GM18508 (cell line): ENCODE measurements at regions not wholly inside any gene's neighbourhood (a gene's known extent, or its start where the extent isn't known, plus 50 kb on each side); places are given as distances from the start of the nearest gene placed in this dataset.
"Not testable (repeated sequence)": the region's sequence is repeated elsewhere in the genome, so short reads cannot be mapped to it uniquely, and the experiment has no call there.

Source experiments
- ATAC-seq: cut with Tn5 transposase; IDR thresholded peaks from one replicate; pipeline ENCODE4 v1.9.1; 2021; ENCODE audit warnings: moderate number of reproducible peaks; ENCODE audit not compliant: insufficient read depth, unreplicated experiment

DNA sequence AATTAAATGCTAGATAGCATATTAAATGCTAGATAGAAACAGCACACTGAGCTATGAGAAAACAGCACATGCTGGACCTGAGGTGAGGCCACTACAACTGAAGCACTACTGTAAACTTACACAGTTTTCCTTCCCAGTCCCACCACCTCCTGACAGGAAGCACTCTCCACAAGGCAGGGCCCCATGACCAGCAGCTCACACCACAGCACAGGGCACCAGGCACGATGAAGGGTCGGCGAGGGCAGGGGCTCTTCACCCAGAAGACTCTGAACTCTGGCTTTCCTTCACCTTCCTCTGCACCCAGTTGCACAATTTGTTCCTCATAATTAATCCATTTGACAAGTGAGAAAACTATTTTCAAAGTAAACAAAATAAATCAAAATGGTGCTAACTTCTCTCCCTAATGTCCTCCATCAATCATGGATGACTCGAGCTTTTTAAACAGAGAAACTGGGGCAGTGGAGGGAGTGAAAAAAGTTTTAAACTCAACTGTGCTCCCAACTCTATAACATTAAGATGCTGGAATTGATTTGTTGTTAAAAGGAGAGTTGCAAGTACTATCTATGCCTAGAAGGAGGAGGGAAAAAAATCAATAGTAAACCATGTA lies 568.7 kb downstream of the UQCRFS1 start:
- ATAC-seq = no peak

DNA sequence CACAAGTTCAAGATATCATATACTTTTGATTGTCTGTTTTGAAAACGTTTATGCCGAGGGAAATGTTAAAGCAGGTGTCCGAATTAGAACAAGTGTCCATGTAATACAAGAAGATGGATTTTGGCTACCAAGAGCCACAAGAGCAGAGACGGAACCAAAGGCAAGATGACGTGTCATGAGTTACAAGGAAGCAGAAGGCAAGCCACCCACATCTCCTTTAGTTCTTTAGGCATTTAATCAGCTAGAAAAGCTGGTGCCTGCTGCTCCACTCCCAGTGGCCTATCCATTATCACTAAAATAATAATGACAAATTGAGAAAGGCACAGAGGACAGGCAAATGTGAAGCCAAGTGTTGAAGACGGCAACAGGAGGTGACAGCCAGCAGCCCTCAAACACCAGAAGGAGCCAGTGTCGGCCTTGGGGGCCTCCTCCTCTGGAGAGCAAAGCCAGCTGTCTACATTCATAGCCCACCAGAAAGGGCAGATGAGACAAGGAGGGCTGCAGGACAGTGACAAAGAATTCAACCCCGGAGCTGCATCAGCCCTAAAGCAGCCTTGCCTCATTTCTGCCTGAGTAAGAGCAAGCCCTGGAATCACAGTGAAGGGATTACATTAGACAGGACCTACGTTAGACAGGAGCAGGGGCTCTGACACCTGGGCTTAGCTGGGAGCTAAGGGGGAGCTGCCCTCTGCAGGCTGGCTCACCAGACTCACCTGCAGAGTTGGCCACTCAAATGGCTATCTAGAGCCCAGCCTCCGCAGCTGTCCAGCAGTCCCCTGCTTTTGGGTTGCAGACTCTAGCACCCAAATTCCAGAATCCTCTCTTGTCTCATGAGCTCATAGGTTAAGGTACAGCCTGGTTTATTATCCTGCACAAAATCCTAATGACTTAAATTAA lies 569.9 kb downstream of the UQCRFS1 start:
- no peak for ATAC-seq

- no peak for ATAC-seq
Observed at GRCh38 chr19:28641395-28641794, 571.6 kb downstream of the UQCRFS1 start.

DNA sequence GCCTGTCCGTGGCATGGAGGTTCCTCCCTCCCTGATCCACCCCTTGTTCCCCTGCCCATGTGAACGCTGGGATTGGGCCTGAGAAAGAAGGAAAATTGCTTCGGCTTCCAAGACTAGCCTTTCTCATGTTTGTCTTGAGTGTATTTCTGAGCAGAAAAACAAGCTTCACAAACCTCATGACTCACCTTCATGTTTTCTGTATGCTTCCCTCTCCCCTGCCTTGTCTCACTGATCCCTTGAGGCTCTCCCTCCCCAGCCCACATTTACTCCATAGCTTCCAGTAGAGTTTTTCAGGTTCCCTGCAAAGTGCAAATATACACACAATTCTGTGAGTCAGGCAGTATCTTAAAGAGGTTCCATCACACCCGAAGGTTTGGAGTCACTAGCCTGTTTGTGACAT lies 572.4 kb downstream of the UQCRFS1 start:
- ATAC-seq = no peak

GRCh38 chr19:28638445-28638844 lies 574.5 kb downstream of the UQCRFS1 start:
- ATAC-seq = no peak

DNA sequence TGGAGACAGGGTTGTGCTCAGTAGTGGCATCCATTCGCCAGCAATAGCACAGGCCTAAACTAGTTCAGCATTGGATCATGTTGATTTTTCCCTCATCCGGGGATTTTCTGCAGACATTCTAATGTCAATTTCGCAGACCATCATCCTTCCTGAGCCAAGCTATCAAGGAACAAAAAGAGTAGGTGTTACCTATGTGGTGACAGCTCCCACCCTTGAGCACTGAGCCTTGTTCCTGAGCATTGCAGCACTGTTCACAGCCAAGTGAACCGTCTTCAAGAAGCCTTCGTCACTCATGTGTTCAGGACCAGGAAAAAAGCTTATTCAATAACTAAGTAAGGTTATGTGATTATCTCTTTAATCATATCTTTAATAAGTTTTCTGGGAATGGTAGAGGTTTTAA lies 576.2 kb downstream of the UQCRFS1 start:
- ATAC-seq = no peak

DNA sequence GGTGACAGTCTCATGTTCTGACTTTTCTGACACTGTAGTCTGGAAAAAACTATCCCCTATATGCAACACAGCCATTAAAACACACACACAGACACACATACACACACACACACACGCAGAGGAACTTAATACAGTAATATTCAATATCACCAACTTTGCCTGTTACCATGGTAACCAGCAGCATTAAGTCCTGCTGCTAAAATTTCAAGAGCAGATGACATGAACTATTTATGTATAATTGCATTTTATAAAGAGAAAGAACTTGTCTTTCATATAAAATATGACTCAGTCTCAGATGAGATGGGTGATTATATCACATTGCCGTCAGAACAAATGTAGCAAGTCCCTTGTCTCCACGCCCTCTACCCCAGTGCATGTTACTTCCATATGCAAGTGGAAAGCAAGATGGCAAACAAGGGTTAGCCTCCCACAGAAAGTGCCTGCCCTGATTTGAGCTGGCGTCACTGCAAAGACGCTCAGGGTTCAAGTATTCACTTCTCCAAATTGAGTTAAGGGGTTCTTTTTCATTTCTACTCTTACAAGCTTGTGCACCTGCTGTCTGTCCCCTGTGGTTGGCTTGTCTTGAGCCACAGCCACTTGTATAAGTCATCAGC lies 576.8 kb downstream of the UQCRFS1 start:
- no peak for ATAC-seq

DNA sequence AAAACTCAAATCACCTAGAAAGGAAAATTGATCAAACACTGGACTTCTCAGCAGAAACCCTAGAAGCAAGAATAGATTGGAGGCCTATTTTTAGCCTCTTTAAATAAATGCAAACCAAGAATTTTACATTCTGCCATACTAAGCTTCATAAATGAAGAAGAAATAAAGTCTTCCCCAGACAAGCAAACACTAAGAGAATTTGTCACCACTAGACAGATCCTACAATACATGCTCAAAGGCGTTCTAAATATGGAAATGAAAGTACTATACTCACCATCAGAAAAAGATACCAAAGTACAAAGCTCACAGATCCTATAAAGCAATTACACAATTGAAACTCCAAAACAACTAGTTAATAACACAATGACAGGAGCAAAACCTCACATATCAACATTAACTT lies 578.1 kb downstream of the UQCRFS1 start:
- ATAC-seq = no peak

- ATAC-seq = no peak
Observed at GRCh38 chr19:28634019-28634328, 579.0 kb downstream of the UQCRFS1 start.

DNA sequence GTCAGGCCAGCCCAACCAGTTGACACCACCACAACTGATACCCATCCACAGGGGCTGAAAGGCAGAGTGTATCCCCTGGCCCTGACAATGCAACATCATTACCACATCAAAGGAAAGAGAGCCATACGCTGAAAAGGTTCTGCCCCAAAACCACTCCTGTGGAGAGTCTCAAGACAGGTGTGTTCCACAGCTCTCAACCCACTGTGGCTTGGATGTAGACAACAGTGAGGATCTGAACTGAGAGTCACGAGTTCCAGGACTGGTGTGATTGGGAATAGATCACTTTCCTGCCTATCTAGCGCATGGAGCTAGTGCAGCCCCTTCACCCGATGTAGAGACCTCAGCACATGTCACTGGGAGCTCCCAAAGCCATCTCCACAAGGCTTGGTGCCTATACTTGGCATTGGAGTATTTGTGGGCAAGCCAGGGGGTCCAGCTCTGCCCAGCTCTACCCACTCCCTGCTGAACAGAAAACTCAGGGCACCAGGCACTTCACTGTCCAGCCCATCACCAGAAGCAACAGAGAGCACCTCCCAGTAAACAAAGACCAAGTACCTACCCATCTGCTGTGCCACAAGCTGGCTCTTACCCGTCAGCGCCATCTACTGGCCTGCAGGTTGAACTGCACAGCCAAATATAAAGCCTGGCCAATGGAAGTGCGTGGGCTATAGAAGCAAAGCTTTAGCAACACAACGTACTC lies 579.5 kb downstream of the UQCRFS1 start:
- no peak for ATAC-seq

GRCh38 chr19:28632371-28633080 lies 580.4 kb downstream of the UQCRFS1 start:
- ATAC-seq = no peak

DNA sequence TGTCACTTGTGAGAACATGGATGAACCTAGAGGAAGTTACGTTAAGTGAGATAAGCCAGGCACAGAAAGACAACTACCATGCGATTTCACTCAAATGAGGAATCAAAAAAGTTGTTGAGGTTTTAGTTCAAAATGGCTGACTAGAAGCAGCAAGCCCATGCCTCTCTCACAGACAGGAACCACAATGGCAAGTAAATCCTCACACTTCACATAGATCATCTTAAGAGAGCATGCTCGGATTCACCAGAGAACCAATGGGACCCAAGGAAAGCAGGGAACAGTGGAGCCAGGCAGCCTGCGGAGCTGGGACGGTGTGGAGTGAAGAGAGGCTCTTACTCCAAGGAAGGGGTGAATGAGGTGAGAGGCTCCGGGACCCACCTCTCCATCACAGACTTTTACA lies 581.0 kb downstream of the UQCRFS1 start:
- no peak for ATAC-seq

DNA sequence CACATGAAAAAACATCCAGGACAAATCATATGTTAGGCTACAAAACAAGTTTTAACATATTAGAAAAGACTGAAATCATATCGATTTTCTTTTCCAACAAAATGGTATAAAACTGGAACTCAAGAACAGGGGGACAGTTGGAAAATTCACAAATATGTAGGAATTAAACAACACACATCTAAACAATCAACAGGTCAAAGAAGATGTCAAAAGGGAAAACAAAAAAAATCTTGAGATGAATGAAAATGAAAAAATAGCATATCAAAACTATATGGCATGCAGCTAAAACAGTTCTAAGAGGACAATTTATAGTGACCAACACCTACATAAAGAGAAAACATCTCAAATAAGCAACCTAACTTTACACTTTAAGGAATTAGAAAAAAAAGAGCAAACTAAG lies 585.3 kb downstream of the UQCRFS1 start:
- ATAC-seq = no peak

- not testable (repeated sequence) for ATAC-seq
Observed at GRCh38 chr19:28626407-28626806, 586.5 kb downstream of the UQCRFS1 start.

GRCh38 chr19:28619816-28620429 lies 593.0 kb downstream of the UQCRFS1 start:
- ATAC-seq = no peak

DNA sequence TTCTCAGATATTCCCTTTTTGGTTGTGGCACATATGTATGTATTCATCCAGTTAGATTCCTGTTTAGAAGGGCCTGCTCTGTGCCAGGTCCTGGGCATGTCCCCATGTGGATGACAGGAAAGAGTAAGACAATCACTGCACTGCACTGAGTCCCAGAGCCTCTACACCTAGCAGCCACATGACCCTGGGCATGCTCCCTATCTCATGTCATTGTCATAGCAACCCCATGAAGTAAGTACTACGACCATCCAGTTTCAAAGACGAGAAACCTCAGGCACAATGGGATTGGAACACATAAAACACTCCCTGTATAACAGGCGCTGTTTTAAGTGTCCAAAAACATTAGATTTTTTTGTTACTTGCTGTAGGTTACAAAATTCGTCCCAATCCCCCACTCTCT lies 594.4 kb downstream of the UQCRFS1 start:
- ATAC-seq = no peak

GRCh38 chr19:28615966-28616365 lies 597.0 kb downstream of the UQCRFS1 start:
- no peak for ATAC-seq

DNA sequence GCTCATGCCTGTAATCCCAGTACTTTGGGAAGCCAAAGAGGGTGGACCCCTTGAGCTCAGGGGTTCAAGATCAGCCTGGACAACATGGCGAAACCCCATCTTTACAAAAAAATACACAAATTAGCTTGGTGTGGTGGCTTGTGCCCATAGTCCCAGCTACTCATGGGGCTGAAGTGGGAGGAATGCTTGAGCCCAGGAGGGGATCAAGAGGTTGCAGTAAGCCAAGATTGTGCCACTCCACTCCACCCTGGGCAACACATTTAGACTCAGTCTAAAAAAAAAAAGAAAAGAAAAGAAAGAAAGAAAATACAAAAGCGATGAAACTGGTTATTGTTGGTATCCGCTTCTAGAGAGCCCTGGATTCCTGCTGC lies 597.4 kb downstream of the UQCRFS1 start:
- ATAC-seq = no peak

DNA sequence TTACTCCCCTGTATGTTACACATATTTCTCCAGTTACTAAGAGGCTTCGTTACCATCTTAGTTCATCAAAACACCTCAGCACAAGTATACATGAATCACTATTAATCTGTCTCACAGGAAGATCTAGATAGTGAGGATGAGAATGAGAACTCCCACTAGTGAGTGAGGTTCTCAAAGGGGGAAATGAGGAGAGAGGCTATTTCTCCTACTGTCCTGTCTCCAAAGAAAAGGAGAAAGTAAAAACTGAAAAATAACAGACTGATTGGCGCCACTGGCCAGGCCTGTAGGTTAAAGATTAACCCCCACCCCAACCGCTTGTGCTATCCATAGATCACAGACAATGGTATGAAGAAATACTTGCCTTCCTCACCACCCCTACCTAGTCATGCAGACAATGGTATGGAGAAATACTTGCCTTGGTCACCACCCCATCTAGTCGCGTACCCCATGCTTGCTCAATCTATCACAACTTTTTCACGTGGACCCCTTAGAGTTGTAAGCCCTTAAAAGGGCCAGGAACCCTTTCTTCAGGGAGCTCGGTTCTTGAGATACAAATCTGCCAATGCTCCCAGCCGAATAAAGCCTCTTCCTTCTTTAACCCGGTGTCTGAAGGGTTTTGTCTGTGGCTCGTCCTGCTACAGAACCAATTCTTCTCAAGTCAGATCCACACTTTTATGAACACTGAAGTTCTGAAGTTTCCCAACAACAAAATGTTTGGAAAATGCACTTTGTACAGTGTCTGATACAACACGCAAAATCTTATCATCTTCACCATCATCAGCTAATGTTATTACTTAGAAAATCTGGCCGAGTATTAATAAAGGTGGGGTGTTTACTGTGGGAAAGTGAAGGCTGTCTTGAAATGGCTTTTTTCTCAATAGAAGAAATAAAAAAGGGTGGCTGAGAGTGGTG lies 598.1 kb downstream of the UQCRFS1 start:
- ATAC-seq = no peak
